ENCODE measurements at regions not wholly inside any gene's neighbourhood (a gene's known extent, or its start where the extent isn't known, plus 50 kb on each side); places are given as distances from the start of the nearest gene placed in this dataset.

DNA sequence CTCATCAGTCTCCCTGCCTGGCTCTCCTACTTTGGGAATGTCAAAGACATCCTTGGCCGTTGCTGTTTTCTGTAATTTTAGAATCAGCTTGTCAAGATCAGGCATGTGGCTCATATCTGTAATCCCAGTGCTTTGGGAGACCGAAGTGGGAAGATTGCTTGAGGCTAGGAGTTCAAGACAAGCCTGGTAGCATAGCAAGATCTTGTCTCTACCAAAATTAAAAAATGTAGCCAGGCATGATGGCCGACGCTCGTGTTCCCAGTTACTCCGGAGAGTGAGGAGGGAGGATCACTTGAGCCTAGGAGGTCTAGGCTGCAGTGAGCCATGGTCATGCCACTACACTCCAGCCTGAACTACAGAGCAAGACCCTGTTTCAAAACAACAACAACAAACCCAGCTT, 144.0 kb upstream of the ATP10A start:
- TF ChIP-seq, protein P1, sequence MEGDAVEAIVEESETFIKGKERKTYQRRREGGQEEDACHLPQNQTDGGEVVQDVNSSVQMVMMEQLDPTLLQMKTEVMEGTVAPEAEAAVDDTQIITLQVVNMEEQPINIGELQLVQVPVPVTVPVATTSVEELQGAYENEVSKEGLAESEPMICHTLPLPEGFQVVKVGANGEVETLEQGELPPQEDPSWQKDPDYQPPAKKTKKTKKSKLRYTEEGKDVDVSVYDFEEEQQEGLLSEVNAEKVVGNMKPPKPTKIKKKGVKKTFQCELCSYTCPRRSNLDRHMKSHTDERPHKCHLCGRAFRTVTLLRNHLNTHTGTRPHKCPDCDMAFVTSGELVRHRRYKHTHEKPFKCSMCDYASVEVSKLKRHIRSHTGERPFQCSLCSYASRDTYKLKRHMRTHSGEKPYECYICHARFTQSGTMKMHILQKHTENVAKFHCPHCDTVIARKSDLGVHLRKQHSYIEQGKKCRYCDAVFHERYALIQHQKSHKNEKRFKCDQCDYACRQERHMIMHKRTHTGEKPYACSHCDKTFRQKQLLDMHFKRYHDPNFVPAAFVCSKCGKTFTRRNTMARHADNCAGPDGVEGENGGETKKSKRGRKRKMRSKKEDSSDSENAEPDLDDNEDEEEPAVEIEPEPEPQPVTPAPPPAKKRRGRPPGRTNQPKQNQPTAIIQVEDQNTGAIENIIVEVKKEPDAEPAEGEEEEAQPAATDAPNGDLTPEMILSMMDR (IDR thresholded peaks at IDR 0.05) = no peak
- no peak for TF ChIP-seq POLR2A (IDR thresholded peaks at IDR 0.05)

All from body of pancreas (tissue), 4 donors.